ENCODE measurements at regions not wholly inside any gene's neighbourhood (a gene's known extent, or its start where the extent isn't known, plus 50 kb on each side); places are given as distances from the start of the nearest gene placed in this dataset.

DNA sequence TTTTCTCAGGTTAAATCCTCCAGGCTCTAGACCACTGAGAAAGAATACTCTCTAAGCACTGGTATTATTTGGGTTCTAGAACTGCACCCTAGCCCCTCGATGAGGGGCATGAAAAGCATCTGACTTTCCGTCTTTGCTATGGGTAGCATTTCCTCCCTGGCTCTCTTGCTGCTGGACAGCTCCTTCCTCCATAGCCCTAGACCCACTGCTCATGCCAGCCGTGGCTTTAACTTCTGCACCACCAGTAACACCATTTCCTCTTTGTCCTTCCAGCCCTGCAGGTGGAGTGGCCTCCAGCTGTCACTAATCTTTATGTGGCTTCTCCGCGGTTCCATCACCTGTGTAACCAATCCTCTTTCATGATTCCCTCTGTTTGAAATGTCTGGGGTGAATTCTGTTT, 194.9 kb downstream of the SCP2D1 start (continued):
- TF ChIP-seq, protein P1, sequence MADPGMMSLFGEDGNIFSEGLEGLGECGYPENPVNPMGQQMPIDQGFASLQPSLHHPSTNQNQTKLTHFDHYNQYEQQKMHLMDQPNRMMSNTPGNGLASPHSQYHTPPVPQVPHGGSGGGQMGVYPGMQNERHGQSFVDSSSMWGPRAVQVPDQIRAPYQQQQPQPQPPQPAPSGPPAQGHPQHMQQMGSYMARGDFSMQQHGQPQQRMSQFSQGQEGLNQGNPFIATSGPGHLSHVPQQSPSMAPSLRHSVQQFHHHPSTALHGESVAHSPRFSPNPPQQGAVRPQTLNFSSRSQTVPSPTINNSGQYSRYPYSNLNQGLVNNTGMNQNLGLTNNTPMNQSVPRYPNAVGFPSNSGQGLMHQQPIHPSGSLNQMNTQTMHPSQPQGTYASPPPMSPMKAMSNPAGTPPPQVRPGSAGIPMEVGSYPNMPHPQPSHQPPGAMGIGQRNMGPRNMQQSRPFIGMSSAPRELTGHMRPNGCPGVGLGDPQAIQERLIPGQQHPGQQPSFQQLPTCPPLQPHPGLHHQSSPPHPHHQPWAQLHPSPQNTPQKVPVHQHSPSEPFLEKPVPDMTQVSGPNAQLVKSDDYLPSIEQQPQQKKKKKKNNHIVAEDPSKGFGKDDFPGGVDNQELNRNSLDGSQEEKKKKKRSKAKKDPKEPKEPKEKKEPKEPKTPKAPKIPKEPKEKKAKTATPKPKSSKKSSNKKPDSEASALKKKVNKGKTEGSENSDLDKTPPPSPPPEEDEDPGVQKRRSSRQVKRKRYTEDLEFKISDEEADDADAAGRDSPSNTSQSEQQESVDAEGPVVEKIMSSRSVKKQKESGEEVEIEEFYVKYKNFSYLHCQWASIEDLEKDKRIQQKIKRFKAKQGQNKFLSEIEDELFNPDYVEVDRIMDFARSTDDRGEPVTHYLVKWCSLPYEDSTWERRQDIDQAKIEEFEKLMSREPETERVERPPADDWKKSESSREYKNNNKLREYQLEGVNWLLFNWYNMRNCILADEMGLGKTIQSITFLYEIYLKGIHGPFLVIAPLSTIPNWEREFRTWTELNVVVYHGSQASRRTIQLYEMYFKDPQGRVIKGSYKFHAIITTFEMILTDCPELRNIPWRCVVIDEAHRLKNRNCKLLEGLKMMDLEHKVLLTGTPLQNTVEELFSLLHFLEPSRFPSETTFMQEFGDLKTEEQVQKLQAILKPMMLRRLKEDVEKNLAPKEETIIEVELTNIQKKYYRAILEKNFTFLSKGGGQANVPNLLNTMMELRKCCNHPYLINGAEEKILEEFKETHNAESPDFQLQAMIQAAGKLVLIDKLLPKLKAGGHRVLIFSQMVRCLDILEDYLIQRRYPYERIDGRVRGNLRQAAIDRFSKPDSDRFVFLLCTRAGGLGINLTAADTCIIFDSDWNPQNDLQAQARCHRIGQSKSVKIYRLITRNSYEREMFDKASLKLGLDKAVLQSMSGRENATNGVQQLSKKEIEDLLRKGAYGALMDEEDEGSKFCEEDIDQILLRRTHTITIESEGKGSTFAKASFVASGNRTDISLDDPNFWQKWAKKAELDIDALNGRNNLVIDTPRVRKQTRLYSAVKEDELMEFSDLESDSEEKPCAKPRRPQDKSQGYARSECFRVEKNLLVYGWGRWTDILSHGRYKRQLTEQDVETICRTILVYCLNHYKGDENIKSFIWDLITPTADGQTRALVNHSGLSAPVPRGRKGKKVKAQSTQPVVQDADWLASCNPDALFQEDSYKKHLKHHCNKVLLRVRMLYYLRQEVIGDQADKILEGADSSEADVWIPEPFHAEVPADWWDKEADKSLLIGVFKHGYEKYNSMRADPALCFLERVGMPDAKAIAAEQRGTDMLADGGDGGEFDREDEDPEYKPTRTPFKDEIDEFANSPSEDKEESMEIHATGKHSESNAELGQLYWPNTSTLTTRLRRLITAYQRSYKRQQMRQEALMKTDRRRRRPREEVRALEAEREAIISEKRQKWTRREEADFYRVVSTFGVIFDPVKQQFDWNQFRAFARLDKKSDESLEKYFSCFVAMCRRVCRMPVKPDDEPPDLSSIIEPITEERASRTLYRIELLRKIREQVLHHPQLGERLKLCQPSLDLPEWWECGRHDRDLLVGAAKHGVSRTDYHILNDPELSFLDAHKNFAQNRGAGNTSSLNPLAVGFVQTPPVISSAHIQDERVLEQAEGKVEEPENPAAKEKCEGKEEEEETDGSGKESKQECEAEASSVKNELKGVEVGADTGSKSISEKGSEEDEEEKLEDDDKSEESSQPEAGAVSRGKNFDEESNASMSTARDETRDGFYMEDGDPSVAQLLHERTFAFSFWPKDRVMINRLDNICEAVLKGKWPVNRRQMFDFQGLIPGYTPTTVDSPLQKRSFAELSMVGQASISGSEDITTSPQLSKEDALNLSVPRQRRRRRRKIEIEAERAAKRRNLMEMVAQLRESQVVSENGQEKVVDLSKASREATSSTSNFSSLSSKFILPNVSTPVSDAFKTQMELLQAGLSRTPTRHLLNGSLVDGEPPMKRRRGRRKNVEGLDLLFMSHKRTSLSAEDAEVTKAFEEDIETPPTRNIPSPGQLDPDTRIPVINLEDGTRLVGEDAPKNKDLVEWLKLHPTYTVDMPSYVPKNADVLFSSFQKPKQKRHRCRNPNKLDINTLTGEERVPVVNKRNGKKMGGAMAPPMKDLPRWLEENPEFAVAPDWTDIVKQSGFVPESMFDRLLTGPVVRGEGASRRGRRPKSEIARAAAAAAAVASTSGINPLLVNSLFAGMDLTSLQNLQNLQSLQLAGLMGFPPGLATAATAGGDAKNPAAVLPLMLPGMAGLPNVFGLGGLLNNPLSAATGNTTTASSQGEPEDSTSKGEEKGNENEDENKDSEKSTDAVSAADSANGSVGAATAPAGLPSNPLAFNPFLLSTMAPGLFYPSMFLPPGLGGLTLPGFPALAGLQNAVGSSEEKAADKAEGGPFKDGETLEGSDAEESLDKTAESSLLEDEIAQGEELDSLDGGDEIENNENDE (IDR thresholded peaks at IDR 0.05; ENCODE audit: insufficient replicate concordance, low read length), result no peak

Measured in H1 (cell line).